VCaP (cell line): ENCODE measurements at regions not wholly inside any gene's neighbourhood (a gene's known extent, or its start where the extent isn't known, plus 50 kb on each side); places are given as distances from the start of the nearest gene placed in this dataset.

ENCODE experiments used
- H3K27ac ChIP-seq: fragments of 450-650 bp; 2 replicates; pipeline ENCODE4 v1.5.1; 2017
- TF ChIP-seq, protein P1 (sequence below): fragments of 450-650 bp; conservative IDR thresholded peaks from 2 replicates; pipeline ENCODE4 v1.5.1; 2017; ENCODE audit warnings: mild to moderate bottlenecking, moderate library complexity

DNA sequence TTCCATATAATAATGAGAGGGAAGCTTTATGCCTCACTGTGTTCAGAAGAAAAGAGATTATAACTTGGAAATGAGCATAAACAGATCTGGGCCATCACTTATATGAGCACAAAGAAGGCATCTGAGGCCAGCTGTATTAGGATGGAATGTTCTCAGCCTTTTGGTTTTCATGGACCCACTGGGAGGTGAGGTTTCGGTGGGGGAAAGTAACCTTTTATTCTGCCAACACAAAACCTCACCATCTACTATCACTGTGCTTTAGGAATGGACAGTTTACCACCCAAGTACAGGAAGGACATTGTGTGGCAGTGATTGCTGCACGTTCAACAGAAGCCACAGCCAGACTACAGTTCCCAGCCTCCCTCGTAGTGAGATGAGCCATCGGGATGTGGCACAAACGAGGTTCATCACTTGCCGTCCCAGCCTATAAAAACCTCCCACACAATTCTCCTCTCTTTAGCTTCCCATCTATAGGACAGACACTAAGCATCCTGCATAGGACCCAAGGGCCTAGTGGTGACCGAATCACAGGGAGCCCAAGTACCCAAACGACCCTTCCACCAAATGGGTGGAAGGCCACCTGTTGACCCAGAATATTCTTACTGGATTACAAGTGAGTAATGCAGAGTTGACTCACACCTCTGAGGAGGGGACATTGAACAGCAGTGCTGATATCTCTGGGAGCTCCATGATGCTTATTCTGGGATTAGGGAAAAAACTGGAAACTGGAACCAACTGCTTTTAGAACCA, 121.5 kb upstream of the RAG2 start:
- TF ChIP-seq, protein P1, sequence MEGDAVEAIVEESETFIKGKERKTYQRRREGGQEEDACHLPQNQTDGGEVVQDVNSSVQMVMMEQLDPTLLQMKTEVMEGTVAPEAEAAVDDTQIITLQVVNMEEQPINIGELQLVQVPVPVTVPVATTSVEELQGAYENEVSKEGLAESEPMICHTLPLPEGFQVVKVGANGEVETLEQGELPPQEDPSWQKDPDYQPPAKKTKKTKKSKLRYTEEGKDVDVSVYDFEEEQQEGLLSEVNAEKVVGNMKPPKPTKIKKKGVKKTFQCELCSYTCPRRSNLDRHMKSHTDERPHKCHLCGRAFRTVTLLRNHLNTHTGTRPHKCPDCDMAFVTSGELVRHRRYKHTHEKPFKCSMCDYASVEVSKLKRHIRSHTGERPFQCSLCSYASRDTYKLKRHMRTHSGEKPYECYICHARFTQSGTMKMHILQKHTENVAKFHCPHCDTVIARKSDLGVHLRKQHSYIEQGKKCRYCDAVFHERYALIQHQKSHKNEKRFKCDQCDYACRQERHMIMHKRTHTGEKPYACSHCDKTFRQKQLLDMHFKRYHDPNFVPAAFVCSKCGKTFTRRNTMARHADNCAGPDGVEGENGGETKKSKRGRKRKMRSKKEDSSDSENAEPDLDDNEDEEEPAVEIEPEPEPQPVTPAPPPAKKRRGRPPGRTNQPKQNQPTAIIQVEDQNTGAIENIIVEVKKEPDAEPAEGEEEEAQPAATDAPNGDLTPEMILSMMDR = no peak
- H3K27ac ChIP-seq = no peak overlapping the region

DNA sequence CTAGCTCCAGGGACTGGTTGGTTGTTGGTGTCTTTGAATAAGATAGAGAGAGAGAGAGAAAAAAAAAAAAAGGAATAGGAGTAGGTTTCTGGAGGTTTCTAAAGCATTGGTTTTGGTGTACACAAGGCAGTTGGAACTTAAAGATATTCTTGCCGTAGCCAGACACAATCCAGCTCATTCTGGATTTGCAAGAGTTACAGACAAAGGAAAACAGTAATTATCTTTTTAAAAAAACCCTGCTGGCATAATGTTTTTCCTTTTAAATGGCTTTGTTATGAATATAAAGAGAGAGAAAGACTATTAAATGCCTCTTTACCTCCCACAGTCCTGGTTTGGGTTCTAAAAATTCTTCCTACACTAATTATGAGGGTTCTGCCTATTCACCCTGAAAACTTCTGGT, 120.4 kb upstream of the RAG2 start:
- TF ChIP-seq, protein P1 = no peak
- no peak overlapping the region for H3K27ac ChIP-seq

DNA sequence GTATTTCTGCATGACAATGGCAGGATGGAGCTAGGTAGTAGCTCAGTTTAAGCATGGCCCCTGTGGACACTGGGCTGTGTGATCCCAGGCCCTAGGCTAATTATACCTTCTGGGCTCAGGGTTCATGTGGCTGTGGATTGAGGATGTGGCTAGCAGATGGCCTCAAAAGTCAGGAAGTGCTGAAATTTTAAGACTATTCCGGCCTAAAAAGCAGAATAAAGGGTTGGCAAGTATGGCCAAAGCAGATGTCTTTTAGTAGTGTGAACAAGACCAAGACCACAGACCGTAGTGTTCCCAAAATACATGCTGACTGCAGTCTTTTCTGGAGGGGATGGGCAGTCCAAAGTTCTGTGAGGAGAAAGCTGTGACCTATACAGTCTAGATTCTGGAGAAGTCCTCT, 115.7 kb upstream of the RAG2 start:
- no peak overlapping the region for H3K27ac ChIP-seq
- TF ChIP-seq, protein P1 = no peak

DNA sequence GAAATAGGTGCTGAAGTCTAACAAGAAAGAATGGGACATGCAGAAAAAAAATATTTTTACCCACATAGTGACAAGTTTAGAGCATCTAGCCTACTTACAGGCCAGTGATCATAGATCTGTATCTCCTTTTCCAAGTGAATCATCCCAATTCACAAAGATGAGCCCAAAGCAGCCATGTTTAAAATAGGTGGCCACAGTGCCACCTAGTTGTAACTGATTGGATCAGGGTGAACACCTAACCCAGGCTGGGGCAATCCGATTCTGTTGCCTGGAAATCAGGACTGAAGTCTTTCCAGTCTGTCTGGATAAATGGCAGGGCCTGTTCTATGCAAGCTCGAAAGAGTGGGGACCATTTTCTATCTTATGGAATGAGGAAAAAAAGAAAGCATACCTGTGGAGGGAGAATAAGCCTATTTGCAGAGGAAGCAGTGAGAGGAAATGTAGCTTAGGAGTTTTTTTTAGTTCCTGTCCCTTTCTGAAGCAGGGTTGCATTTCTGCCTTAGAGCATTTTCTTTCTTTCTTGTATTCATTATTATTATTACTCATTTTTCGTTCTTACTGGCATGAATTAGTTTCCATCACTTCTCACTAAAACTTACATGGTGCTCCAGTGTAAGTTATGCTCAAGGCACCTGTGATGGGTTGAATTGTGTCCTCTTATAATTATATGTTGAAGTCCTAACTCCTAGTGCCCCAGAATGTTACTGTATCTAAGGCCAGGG, 113.2 kb upstream of the RAG2 start:
- TF ChIP-seq, protein P1 = no peak
- H3K27ac ChIP-seq = no peak overlapping the region
